ENCODE measurements at regions not wholly inside any gene's neighbourhood (a gene's known extent, or its start where the extent isn't known, plus 50 kb on each side); places are given as distances from the start of the nearest gene placed in this dataset.
"Not testable (repeated sequence)": the region's sequence is repeated elsewhere in the genome, so short reads cannot be mapped to it uniquely, and the experiment has no call there.

DNA sequence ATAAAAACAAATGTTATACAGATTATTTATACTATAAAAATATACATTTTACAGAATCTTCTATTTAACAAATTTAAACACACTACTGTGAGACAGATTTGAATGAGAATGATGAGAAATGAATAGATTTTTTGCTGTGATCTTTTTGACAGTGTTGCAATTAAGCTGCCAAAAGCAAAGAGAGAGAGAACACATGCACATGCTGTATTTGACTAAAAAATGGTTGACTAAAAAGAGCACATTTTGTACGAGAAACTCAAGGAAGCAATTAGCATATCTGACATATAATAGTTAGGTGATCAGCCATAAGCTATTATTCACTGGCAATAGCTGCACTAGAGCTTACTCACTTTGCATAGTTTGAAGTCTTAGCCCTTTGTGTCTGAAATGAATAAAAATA, 115.8 kb downstream of the SYT10 start:
- no peak for DNase-seq

DNA sequence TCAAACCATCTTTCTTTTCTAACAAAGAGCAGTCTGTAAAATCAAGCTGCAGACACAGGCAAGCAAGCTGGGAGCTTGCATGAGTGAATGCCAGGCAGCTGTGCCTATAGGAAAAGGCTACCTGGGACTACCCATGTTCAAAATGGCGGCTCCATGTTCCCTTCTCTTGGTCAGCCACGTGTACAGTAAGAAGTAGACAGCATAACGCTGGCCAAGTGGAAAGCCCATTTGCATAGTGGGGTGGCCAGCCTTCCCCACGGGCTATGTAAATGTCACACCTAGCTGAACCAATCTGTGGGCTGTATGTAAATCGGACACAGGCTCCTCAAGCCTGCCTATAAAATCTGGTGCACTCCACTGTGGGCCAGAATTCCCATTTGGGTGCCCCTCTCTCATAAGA, 117.1 kb downstream of the SYT10 start:
- peak; percentile 84 for DNase-seq

DNA sequence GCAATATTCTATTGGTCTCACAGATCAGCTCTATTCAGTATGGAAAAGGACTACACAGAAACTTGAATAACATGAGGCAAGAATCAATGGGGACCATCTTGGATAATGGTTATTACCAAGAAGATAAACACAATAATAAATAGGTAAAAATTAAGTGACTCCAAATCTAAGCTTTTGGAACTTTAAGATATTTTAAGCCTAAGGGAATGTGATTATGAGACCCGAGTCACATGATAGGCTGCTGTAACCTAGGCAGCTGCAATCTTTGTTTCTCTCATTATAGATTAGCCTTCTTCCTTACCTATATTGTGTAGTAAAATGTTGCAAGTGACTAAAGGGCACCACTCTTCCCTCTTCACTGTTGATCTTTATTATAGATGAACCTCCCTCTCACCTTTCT, 121.9 kb downstream of the SYT10 start:
- DNase-seq: no peak

DNA sequence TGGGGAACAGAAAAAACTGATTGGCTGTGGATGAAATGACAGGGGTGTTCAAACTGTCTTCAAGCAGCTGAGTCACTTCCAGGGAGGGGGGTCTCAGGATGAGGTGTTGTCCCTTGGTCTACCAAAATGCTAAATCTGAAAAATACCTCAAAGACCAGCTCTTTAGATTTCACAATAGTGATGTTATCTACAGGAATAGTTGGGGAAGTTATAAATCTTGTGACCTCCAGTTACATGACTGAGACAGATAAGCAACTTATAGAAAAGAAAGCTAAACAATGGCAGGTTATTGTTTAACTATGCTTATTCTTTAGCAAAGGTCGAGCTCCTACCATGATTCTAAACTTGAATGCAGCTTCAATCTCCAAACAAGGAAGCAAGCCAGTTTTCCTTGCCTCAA, 125.4 kb downstream of the SYT10 start:
- no peak for DNase-seq

DNA sequence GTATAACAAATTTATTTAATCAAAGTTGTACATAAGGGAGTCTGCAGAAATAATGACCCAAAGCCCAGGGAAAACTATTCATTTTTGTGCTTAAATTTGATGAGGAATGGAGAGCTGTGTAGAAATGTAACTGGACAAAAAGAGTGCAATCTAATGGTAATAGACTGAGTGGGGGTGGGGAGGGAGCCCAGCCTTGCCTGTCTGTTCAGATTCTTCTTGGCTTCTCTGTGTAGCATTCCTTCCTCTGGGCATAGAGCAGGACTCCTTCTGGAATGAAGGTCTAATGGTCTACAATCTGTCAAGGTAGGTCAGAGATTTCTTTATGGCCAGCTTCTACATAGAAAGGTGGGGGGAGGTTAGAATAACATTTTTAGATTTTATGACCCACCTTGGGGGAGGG, 126.1 kb downstream of the SYT10 start:
- no peak for DNase-seq

DNA sequence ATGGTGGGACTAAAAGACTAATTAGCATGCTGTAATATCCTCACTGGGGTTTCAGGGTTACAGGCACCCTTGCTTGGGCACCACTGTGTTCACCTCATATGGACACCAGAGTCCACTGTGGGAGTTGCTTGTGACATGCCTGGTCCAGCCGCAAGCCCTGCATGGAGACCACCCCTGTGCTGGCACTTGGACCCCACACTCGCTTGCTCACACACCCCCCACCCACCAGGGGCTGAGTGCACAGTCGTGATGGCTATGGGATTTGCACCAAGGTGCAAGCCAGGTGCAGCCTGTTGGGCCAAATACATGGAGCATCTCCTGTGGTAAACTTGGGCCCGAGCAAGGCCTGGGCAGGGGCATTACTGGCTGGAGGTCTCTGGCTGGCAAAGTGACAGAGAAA, 129.1 kb downstream of the SYT10 start:
- no peak for DNase-seq

DNA sequence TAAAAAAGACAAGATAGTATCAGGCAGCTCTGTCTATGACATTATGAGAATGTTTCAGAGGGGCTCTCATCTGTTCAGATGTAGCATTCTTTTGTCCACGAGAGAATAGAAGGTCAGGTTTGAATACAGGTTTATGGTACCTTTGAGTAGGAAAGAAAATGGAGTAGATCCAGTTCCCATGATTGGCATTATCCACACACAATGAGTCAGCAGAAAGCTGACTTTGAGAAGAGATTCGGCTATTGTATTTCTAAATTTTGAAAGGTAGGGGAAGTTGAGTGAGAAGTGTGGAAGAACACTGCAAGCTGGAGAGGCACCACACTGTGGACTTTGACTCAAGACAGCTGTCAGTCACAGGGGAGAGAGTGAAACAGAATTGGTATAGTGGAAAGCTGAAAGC, 135.4 kb downstream of the SYT10 start:
- no peak for DNase-seq

DNA sequence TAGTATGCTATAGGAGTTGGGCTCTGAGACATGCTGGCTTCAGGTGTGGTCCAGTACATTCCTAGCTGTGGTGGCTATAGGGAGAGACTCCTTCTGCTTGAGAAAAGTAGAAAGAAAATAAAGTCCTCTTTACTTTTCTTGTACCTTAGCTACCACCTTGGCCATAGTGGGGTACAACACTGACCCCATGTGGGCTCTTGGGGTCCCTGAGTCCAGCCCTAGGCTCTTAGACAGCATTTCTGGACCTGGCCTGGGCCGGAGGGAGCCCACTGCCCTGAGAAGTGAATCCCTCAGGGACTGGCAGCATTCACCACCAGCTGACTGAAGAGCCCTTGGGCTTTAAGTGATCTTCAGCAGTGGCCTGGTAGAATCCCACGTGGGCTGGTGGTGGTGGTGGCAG, 143.1 kb downstream of the SYT10 start:
- DNase-seq: no peak

DNA sequence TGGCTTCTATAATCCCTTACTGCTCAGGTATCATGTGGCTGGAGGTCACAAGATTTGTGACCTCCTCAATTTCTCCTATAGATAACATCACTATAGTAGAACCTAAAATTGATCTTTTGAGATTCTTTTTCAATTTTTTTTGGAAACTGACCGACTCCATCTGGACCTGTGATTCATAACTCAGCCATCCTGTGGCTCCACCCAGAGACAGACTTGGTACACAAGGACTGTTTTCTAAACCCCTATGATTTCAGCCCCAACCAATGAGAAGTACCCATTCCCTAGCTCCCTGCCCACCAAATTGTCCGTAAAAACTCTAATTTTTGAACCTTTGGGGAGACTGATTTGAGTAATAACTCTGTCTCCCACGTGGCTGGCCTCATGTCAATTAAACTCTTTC, 148.9 kb downstream of the SYT10 start:
- no peak for DNase-seq

DNA sequence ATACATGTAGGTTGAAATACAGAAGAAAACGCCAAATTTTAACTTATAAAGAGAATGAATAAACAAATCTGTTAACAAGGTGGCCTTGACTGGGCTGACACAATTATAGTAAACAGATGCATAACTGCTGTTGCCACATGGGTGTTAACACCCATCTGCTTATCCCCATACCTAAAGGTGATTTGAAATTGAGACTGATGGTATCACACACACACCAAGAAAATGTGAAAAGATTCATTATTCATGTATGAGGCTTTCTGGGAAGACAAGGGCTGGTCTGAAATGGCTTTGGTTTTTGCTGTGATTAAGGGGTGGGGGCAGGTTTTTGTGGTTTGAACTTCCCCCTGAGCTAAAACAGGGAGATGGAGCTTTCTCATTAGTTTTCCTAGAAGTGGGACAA, 156.6 kb downstream of the SYT10 start:
- no peak for DNase-seq

DNA sequence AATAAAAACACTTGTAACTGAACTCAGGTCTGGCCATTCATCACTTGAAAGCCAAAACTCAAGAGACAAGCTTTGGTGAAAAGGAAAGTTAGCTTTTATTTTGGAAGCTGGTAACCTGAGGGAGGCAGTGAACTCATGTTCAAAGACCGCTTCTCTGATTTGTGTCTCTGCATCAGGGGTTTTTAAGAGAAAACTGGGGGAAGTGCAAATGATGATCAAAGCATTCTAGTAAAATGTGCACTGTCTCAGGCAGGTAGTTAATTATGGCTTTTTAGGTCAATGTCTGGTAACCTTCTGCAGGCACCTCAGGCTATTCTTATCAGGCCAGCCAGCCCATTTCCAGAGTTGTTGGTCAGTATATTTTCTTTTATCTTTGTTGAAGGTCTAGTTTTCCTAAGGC, 162.2 kb downstream of the SYT10 start:
- no peak for DNase-seq

DNA sequence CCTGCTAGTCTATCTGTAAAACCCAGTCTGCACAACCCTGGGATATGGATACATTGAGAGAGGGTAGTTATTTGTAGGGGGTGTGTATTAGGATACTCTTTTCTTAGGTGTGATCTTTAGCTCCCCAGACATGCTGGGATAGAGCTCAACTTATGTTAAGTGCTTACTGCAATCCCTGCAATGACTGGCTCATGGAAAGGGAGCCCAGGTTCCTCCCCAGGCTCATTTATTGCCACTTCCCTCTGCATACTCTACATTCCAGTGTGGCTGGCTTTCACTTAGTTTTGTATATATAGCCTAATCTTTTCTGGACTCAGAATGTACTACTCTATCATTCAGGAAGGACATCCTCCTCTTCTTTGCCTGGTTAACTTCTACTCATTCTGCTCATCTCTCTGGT, 172.0 kb downstream of the SYT10 start:
- no peak for DNase-seq

DNA sequence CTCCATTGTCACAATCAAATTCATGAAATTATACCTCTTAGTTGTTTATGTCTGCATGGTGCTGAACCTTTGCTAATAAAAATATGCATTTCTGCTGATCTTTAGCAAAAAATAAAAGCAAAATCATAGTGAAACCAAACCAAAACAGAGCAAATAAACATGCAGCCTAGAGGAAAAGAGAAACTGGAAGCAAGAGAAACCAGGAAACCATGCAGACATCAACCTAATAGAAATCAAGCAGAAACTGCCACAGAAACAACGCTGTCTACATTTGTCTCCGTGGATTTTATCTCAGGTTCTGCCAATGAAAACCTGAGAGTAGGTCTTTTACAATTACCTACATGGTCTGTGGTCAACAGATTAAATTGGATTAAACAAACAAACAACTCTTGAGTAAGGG, 173.7 kb downstream of the SYT10 start:
- no peak for DNase-seq

DNA sequence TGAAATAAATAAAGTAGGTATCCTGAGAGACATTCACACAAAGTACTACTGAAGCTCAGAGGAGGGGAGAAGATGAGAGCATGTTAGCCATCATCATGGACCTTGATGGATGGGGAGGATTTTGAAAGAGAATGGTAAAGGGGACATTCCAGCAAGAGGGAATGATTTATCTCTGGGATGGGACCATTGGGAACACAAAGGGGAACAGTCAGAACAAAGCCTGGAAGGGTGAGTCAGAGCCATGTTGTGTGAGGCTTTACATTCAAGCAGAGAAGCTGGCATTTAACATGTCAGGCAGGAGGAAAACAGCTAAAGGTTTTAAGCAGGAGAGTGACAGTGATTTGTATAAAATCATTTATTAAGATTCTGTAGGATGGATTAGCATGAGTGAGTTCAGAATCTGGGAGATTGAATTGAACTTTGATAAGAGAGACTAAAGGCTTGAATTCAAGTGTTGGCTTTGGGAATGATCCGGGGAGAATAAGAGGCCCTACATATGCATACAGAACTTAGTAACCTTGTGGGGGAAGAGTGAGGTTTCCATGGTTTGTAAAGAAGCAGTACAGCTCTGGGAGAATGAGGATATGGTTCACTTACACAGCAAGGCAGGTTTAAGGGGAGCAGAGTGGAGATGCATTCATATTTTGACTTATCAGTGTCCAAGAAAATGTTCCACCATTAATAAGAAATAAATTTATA, 174.4 kb downstream of the SYT10 start:
- no peak for DNase-seq

DNA sequence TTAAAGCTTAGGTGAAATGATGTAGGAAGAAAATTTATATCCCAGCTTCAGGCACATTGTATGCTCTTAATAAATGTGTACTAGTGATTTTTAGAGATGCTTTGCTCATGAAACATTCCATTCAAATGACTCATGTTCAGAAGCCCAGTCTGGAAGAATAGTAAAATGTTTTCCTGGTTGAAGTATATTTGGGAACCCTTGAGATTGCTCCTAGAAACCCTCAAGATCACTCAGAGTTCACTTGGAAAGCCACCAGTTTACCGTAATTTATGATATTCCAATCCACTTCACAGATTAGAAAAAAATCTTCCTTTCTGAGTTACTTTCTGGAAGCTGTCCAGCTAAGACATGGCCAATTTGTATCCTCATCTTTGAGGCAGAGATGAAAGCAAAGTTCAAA, 186.4 kb downstream of the SYT10 start:
- no peak for DNase-seq

DNA sequence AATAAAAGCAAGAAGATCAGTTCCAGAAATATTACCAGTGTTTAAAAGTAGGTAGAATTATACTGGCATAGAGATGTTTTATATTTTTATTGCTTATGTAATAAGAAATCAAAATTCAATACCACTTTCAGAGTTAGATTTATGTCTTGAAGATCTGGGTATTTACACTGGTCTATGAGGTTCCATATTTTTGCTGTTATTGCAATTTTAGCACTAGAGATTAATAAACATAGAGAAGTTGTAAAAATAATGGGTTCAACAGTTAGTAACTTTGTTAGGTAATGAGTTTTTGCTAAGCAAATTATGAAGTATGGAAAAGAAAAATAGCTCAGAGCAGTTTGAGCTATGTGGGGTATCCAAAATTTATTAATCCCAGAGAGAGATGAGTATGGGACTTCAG, 188.1 kb downstream of the SYT10 start:
- DNase-seq: no peak

DNA sequence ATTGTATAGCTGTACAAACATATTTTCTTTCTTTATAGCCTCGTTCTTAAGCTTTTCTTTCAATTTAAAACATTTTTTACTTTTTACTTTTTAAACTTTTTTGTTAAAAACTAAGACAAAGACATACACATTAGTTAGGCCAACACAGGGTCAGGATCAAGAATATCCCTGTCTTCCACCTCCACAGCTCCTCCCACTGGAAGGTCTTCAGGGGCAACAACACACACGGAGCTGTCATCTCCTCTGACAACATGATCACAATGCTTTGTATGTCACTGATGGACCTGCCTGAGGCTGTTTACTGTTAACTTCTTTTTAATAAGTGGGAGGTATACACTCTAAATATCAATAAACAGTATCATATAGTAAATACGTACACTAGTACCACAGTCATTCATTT, 191.3 kb downstream of the SYT10 start:
- DNase-seq: no peak

DNA sequence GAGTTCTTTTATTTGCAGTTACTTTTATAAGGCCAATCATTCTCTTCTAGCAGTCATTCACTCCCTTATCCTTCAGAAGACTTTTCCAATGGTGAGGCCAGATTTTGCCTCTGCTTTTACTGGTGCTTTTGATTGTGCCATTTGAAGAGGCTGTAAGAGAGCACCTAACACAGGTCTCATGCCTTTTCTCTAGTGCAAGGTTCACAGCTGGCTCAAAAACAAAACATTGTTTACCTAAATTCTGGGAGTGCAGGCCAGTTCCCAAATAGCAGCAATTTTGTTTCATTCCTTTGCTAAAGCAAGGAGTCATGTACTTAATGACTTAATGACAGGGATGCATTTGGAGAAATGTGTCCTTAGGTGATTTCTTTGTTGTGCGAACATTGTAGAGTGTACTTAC, 192.0 kb downstream of the SYT10 start:
- no peak for DNase-seq

DNA sequence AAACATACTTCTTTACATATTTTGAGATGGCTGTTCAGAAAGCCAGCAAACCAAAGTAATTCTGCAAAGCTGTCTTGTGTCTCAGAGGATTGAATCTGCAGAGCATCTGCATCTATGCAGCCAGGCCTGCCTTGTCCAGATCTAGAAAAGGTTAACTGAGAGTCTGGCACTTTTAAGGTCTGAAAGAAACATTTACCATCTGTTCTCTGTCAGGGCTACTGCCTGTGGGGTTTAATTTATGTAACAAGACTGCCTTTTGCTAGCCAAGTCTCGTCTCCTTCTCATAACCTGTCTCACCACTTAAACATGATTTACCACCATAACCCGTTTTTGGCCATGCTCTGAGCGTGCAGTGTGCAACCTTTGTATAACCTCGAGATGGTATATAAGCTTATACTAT, 194.2 kb downstream of the SYT10 start:
- no peak for DNase-seq

DNA sequence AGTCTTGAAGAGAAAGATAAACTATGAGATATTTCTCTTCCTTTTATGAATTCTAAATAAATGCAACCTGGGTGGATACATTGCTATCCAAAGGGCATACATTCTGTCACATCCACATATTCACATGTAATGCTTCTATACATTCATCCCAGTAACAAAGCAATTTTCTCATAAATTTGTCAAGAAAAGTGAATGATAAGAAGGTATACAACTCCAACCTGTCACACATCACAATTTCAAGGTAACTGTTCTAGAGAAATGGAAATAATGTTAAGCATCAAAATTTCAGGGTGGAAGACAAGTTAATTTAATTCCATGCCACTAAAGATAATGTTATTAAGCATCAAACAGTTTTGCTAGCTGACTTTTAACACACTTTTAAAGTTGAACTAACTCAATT, 212.9 kb downstream of the SYT10 start:
- DNase-seq: no peak

DNA sequence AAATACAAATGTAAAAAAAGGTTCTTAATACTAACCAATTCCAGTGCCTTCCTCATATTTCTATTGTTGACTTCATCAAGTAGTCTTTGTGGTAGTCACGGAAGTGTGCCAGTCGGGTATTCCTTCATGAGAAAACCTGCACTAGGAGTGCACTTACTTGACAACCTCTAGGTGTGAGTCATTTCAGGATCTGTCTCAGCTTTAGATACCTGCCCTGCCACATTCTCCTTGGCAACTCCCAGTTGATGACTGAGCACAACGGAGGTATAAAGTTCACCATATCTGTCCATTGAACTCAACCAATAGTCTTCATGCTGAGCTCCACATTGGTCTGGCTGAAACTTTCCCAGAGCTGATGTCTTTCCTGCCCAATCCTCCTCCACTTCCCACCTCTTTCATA, 215.7 kb downstream of the SYT10 start:
- no peak for DNase-seq

DNA sequence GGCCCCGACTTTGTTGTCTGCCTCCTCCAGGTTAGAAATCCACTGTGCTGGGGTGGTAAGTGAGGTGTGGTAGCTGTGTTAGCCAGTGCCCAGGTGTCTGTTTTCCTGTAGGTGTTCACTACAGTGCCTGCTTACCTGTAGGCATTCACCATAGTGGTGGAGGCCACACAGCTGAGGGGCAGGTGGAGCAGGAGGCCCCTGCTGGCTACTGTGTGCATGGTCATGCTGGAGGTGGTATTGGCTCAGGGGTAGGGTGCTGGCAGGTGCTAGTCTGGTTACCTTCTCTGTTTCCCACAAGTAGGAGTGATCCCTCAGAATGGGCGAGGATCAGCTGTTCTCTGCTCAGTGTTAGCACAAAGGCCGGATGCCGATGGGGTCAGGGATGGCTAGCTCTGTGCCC, 217.3 kb downstream of the SYT10 start:
- no peak for DNase-seq

DNA sequence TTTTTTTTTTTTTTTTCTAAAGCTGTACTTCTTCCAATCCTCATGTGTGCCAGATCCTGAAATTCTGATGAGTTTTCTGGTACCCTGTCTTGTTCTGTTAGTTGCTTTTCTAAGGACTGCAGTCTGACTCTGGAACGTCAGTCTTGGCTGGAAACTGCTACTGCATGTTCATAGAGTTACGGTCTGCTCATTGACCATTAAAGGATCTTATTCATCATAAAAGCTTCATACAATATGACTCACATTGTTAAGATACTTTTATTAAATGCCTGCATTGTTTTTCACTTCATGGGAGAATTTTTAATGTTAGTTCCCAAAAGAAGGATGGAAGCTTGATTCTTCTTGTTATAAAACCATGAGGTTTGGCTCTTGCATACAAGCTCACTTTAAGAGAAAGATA, 233.6 kb downstream of the SYT10 start:
- DNase-seq: no peak

DNA sequence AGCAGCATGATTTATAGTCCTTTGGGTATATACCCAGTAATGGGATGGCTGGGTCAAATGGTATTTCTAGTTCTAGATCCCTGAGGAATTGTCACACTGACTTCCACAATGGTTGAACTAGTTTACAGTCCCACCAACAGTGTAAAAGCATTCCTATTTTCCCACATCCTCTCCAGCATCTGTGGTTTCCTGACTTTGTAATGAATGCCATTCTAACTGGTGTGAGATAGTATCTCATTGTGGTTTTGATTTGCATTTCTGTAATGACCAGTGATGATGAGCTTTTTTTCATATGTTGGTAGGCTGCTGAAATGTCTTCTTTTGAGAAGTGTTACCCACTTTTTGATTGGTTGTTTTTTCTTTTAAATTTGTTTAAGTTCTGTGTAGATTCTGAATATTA, 245.2 kb downstream of the SYT10 start:
- not testable (repeated sequence) for DNase-seq

DNA sequence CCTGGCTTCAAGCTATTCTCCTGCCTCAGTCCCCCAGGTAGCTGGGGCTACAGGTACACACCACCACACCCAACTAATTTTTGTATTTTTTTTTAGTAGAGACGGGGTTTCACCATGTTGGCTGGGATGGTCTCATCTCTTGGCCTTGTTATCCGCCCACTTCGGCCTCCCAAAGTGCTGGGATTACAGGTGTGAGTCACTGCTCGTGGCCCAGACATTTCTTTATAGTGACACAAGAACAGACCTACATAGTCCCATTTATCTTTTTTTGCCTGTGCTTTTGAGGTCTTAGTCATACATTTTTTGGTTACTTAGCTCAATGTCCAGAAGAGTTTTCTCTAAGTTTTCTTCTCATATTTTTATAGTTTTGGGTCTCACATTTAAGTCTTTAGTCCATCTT, 247.4 kb downstream of the SYT10 start:
- DNase-seq: no peak

DNA sequence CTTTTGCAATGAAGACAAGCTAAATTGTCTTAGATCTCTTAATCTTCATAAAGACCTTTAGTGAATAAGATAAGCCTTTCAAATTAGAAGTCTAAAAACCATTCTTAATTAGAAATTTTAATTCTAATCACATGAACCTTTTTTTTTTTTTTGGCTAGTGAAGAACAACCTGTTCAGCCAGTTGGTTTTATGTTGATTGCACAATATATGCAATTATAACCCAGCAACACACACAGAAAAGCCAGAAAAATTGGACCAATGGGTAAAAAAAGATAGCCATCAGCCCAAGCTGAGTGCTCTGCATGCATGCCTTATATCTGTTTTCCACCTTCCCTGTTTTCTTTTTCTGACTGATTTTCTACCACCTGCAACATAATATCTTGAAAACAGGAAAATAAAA, 252.2 kb downstream of the SYT10 start:
- DNase-seq: no peak
